ENCODE measurements at regions not wholly inside any gene's neighbourhood (a gene's known extent, or its start where the extent isn't known, plus 50 kb on each side); places are given as distances from the start of the nearest gene placed in this dataset.
"Not testable (repeated sequence)": the region's sequence is repeated elsewhere in the genome, so short reads cannot be mapped to it uniquely, and the experiment has no call there.

DNA sequence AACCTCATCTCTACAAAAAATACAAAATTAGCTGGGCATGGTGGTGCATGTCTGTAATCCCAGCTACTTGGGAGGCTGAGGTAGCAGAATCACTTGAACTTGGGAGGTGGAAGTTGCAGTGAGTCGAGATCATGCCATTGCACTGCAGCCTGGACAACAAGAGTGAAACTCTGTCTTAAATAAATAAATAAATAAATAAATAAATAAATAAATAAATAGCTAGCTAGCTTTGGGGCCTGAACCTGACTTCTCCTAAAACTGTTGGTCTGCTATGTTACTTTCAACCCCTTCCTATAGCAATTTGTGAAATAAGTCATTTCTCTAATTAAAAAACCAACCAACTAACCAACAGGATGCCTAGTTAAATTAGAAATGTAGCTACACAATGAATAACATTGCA lies 101.0 kb upstream of the KCNG1 start:
- TF ChIP-seq, protein P1, sequence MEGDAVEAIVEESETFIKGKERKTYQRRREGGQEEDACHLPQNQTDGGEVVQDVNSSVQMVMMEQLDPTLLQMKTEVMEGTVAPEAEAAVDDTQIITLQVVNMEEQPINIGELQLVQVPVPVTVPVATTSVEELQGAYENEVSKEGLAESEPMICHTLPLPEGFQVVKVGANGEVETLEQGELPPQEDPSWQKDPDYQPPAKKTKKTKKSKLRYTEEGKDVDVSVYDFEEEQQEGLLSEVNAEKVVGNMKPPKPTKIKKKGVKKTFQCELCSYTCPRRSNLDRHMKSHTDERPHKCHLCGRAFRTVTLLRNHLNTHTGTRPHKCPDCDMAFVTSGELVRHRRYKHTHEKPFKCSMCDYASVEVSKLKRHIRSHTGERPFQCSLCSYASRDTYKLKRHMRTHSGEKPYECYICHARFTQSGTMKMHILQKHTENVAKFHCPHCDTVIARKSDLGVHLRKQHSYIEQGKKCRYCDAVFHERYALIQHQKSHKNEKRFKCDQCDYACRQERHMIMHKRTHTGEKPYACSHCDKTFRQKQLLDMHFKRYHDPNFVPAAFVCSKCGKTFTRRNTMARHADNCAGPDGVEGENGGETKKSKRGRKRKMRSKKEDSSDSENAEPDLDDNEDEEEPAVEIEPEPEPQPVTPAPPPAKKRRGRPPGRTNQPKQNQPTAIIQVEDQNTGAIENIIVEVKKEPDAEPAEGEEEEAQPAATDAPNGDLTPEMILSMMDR (IDR thresholded peaks at IDR 0.05) = not testable (repeated sequence)
- TF ChIP-seq POLR2A, EP300 (IDR thresholded peaks at IDR 0.05): not testable (repeated sequence)

Measured in stomach (tissue), 4 donors.